HUES48 (cell line): ENCODE measurements at regions not wholly inside any gene's neighbourhood (a gene's known extent, or its start where the extent isn't known, plus 50 kb on each side); places are given as distances from the start of the nearest gene placed in this dataset.

Experiments used
- H3K27ac ChIP-seq: one replicate; pipeline ENCODE4 v1.7.0; 2013; ENCODE audit warnings: low read depth, low read length, inconsistent platforms
- H3K27me3 ChIP-seq: 2 replicates; pipeline ENCODE4 v1.6.1; 2013; ENCODE audit warnings: mild to moderate bottlenecking, low read length; ENCODE audit not compliant: control insufficient read depth, insufficient read depth
- H3K36me3 ChIP-seq: 2 replicates; pipeline ENCODE4 v1.6.1; 2013; ENCODE audit warnings: low read length; ENCODE audit not compliant: control insufficient read depth, insufficient read depth
- H3K4me1 ChIP-seq: 2 replicates; pipeline ENCODE4 v1.6.1; 2013; ENCODE audit warnings: mild to moderate bottlenecking, low read length; ENCODE audit not compliant: control insufficient read depth, insufficient read depth
- H3K4me3 ChIP-seq: 2 replicates; pipeline ENCODE4 v1.5.1; 2013; ENCODE audit warnings: mild to moderate bottlenecking, low read depth, low read length
- H3K9ac ChIP-seq: 2 replicates; pipeline ENCODE4 v1.6.1; 2013; ENCODE audit warnings: mild to moderate bottlenecking, low read depth, low read length, moderate library complexity
- H3K9me3 ChIP-seq: 2 replicates; pipeline ENCODE4 v1.6.1; 2013; ENCODE audit warnings: low read length; ENCODE audit not compliant: control insufficient read depth, insufficient read depth

DNA sequence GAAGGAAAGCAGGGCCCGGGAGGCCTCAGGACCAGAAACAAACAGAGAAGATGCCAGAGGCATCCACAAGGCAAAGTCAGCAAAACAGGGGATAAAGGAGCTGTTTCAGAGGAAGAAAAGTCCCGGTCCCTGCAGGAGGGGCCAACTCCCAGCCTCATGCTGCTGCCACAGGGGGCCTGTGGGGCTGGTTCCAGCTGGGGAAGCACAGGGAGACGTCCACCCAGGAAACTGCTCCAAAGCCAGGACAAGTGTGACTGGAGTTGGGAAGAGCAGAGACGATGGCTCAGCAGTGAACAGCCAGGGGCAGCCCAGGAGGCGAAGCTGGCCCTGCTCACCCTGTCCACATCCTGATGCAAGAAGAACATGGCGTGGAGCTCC, 454.4 kb downstream of the BRD1 start:
- Histone ChIP-seq H3K27me3 (no peaks in the 10 kb centered on the region), H3K4me3 (no peak overlapping the region), H3K27ac (no peak overlapping the region), H3K36me3 (no peaks in the 10 kb centered on the region), H3K4me1 (peaks cover 4% of the 10 kb centered on the region; the same call in 1 of the 2 replicates), H3K9me3 (no peaks in the 10 kb centered on the region), H3K9ac (no peak overlapping the region)

DNA sequence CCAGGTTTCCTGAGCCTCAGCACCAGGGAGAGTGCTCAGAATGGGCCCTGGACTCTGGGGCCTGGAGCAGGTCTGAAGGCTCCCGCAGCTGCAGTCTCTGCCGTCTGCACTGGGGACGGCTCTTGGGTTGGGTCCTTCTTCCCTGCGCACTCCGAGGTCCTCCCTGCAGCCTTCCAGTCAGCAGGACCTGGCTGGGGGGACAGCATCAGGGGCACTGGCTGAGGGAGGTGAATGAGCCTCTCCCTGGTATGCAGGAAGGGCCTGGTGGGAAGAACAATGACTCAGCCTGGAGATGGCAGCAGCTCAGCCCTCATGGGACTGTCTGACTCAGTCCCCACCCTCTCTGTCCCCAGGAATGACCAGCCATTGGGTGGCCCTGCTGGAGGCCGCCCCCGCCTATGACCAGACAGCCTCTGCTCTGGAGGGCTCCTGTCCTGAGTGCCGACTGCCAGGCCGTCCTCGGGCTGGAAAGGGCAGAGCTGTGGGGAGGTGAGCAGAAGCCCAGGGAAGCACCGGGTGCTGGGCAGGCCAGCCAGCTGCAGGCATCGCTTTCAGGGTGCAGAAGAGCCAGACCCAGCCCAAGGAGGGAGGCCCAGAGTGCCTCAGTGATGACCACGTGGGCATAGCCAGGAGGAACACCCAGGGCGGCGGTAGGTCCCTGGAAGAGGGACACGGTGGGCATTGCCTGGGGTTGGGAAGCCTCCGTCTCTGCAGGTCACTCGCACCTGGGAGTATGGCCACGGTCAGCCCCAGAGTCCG, 455.0 kb downstream of the BRD1 start:
- Histone ChIP-seq H3K9ac (no peak overlapping the region), H3K27me3 (no peaks in the 10 kb centered on the region), H3K9me3 (no peaks in the 10 kb centered on the region), H3K27ac (peak overlapping the region; percentile 6), H3K4me1 (peaks cover 4% of the 10 kb centered on the region; the same call in 1 of the 2 replicates), H3K36me3 (no peaks in the 10 kb centered on the region), H3K4me3 (no peak overlapping the region)

DNA sequence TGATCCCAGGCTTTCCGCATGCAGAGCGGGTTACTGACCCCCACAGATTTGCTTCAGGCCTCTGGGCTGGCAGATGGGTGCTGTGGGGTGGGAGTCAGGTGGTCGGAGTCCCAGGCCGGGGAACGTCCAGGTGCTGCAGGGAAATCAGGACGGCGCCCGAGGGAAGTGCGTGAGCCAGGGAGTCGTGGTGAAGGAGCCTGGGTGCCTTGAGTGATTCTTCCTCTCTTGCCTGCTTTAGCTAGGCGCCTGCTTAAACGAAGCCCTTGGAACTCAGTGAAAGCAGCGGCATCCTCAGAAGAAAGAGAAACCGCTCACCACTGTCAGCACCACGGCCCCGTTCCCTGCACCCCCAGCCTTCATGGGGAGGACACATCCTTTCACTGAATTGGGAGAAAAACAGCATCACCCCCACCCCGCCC, 455.6 kb downstream of the BRD1 start:
- no peak overlapping the region for H3K9ac ChIP-seq
- no peaks in the 10 kb centered on the region for H3K27me3 ChIP-seq
- no peaks in the 10 kb centered on the region for H3K9me3 ChIP-seq
- no peak overlapping the region for H3K27ac ChIP-seq
- no peaks in the 10 kb centered on the region for H3K36me3 ChIP-seq
- peaks cover 4% of the 10 kb centered on the region; the same call in 1 of the 2 replicates for H3K4me1 ChIP-seq
- no peak overlapping the region for H3K4me3 ChIP-seq

DNA sequence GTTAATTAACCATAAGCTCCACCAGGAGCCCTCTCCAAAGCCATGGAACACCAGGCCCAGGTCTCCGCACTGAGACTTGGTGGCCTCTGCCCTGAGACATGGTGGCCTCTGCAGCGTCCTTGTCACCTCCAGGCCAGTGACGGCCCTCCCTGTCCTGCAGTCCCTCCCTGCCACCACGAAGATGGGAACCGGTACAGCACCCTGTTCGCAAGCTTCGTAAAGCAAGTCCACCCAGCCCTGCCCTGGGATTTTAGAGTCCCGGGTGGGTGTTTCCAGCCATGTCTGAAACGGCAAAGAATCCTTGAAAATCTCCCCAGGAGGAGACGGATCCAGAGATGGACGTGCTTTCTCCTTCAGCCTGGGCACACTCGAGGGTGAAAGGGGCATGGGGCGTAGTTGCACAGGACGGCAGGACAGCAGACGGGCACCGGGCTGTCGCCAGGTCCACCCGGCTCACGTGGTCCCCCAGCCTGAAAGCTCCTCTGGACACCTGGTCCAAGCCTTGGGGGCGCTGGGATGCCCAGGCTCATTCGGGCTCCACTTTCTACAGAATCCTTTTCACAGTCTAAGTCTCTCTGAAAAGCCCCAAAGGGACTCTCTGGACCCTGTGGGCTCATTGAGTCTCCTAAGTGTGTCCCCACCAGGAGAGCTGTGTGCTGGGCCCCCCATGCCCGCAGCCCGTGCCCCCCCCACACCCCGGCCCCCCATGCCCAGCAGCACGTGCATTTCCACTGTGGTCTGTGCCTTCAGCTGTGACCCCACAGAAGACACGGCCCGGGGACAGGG, 456.2 kb downstream of the BRD1 start:
- Histone ChIP-seq H3K27ac (no peak overlapping the region), H3K4me1 (peaks cover 4% of the 10 kb centered on the region; the same call in 1 of the 2 replicates), H3K4me3 (no peak overlapping the region), H3K9ac (no peak overlapping the region), H3K36me3 (no peaks in the 10 kb centered on the region), H3K27me3 (no peaks in the 10 kb centered on the region), H3K9me3 (no peaks in the 10 kb centered on the region)

DNA sequence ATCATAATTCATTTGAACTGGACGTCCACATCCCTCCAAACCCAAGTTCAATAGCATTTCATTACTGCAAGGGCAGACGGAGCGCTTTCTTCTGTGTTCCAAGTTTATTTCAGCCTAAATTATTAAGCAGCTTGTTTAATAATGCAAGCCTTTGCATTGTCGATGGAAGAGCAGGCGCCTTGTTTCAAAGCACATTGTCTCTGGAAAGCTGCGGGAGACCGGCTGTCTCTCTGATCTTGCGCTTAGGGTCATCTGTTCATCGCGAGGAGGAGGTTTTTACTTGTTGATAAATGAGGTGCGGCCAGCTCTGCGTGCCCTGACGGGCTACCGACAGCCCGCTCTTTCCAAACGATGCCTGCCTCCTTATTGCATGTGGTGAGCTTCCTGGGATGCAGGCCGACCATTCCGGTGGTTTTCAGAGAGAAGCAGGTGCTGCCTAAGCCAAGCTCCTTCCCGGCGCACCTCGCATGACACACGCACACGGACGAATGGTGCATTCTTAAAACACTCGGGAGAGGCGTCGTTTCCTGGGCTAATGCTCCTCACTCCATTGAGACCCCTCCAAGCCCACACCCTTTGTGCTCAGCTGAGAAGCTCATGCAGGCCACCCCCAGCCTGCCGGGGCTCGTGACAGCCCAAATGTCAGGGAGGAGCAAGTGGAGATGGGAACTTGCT, 456.9 kb downstream of the BRD1 start:
- Histone ChIP-seq H3K36me3 (no peaks in the 10 kb centered on the region), H3K4me3 (no peak overlapping the region), H3K27ac (no peak overlapping the region), H3K4me1 (peaks cover 4% of the 10 kb centered on the region; the same call in 1 of the 2 replicates), H3K9me3 (no peaks in the 10 kb centered on the region), H3K9ac (no peak overlapping the region), H3K27me3 (no peaks in the 10 kb centered on the region)

DNA sequence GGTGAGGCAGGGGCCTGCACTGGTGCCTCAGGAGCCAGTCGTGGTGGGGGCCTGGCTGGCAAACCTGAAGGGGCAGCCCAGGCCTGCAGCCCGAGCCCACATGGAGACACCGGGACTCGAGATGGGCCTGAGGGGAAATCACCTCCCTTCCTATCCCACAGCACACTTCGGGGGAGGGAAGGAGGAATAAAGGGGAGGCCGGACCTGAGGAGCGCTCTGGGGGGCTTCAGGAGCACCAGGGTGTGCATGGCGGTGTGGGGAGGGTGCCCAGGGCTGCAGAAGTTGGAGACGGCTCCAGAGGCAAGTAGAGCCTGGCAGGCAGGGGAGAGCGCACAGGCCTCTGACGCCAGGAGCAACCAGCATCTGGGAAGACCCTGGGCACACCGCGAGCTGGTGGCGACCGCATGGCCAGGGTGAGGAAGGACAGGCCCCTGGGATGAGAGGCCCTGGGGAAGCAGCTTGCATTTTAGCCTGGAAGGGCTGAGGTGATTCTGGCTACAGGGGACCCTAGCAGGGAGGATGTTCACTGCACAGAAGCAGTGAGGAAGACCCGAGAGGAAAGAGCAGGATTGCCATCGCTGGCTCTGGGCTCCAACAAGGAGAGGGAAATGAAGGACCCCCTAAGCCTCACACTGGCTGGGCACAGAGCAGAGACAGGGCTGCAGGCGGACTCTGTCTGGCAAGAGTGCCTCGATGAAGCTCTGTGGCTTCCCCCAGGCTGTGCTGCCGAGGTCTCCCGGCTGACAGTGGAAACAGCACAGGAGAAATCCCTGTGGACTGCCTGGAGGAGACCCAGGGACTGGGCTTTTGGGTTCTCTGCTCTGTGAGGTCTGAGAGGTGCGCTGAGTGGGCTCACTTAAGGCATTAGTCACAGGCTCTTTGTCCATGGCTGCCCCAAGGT, 457.7 kb downstream of the BRD1 start:
- H3K9ac ChIP-seq: no peak overlapping the region
- peaks cover 4% of the 10 kb centered on the region; the same call in 1 of the 2 replicates for H3K4me1 ChIP-seq
- H3K27ac ChIP-seq: no peak overlapping the region
- H3K4me3 ChIP-seq: no peak overlapping the region
- H3K9me3 ChIP-seq: no peaks in the 10 kb centered on the region
- no peaks in the 10 kb centered on the region for H3K27me3 ChIP-seq
- H3K36me3 ChIP-seq: no peaks in the 10 kb centered on the region

DNA sequence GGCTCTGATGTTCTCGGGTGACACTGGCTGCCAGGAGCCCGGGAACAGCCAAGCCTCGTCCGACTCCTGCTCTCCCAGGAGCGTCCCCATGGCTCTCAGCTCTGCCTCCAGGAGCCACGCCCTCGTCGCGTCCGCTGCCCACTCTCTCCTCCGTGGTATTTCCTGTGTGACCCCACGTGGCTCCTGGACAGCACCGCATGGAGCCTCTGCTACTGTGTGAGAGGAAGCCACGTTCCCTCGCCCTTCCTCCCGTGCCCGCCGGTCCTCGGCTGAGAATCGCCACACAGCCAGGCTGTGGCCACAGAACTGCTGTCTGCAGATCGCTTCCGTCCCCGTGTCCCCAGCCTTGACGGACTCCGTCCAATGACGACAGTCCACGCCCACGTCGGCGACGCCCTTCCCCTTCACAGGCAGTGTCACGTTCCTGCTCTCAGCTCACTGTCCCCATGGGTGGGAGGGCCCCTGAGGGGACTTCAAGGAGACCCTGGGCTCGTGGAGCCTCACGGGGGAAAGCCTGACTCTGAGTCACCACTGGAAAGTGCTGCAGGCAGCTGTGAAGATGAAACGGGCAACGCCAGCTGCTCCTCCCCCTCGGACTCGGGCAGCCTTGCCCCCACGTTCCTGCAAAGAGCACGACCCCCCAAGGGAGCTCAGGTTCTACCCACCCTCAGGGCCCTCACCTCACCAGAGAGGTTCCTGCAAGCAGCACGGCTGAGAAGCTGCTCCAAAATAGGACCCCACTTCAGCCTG, 458.5 kb downstream of the BRD1 start:
- Histone ChIP-seq H3K27ac (no peak overlapping the region), H3K36me3 (no peaks in the 10 kb centered on the region), H3K4me1 (peaks cover 4% of the 10 kb centered on the region; the same call in 1 of the 2 replicates), H3K9ac (no peak overlapping the region), H3K4me3 (no peak overlapping the region), H3K27me3 (no peaks in the 10 kb centered on the region), H3K9me3 (no peaks in the 10 kb centered on the region)

DNA sequence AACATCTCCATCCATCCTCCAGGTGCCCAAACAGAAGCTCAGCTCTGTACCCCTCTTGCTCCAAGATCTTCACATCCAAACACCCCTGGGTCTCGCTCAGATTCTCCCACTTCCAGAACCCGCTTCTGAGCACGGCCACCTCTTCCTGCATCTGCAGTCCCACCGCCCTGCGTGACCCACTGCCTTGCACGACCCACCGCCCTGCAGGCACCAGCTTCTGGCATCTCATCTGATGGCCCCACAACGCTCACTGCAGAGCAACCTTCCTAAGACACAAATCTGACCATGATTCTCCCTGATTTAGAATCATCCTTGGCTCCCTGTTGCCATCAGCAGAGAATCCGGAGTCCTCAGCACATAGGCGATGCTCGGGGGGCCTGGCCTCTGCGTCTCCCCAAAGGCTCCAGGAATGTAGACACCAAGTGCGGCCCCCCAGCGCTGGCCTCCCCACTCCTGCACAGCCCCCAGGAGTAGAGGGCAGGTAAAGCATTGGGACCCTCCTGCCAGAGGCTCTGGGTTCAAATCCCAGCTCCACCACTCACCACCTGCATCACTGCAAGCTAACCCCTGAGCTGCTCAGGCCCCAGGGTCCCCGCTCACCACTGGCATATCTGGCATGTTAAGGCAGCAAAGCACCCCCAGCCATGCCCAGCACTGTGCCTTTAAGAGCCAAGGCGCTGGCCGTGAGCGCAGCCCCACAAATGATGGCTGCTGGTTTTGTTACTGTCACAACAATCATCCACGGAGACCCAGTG, 459.3 kb downstream of the BRD1 start:
- no peak overlapping the region for H3K27ac ChIP-seq
- no peaks in the 10 kb centered on the region for H3K27me3 ChIP-seq
- no peak overlapping the region for H3K9ac ChIP-seq
- H3K4me1 ChIP-seq: peaks cover 4% of the 10 kb centered on the region; the same call in 1 of the 2 replicates
- H3K9me3 ChIP-seq: no peaks in the 10 kb centered on the region; the same call in 1 of the 2 replicates
- no peaks in the 10 kb centered on the region for H3K36me3 ChIP-seq
- H3K4me3 ChIP-seq: no peak overlapping the region

DNA sequence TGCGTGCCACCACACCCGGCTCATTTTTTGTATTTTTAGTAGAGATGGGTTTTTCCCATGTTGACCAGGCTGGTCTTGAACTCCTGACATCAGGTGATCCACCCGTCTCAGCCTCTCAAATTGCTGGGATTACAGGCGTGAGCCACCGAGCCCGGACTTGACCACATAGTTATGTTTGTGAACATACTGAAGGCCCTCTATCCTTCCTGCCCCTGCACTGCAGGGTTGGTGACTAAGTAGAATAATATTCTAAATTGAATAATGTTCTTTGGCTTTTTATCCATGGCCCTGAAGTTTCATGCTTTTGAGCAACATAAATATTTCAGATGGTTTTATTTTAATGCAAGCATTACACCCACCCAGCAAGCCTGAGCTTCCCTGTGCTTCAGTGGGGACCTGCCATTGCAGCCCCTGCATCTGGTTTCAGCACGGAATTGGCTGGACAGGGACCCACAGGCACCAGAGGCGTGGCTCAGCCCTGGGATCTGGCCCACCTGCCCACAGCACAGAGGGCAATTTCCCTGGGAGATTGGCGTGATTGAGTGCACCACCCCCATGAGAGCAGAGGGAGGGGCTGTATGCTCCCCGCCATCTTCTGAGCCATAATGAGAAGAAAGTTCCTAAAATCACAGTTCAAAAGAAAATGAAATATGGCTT, 460.5 kb downstream of the BRD1 start:
- Histone ChIP-seq H3K9ac (no peak overlapping the region), H3K36me3 (no peaks in the 10 kb centered on the region), H3K9me3 (no peaks in the 10 kb centered on the region; the same call in 1 of the 2 replicates), H3K27me3 (no peaks in the 10 kb centered on the region), H3K4me1 (no peaks in the 10 kb centered on the region), H3K27ac (no peak overlapping the region), H3K4me3 (no peak overlapping the region)
